HG02610 (cell line): ENCODE measurements at regions not wholly inside any gene's neighbourhood (a gene's known extent, or its start where the extent isn't known, plus 50 kb on each side); places are given as distances from the start of the nearest gene placed in this dataset.
"Not testable (repeated sequence)": the region's sequence is repeated elsewhere in the genome, so short reads cannot be mapped to it uniquely, and the experiment has no call there.

Source experiments
- ATAC-seq: cut with Tn5 transposase; IDR thresholded peaks from one replicate; pipeline ENCODE4 v1.9.1; 2021; ENCODE audit warnings: mild to moderate bottlenecking, moderate library complexity; ENCODE audit not compliant: unreplicated experiment

DNA sequence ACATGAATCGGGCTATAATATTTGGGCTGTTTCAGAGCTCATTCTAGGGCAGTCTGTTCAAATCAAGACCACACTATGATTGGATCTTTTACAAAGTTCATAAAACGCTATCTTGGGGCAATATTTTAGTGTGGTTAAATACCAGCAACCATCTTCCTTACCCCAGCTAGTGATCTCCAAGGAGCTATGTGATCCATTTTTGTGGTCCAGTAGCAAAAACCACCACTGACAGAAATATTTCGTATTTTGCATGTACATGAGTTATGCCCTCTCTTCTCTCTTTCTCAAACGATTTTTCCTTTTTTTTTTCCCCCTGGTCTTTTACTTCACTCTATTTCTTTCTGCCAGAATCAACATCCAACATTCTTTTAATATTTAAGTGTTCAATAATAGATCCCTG lies 280.6 kb upstream of the KITLG start:
- ATAC-seq, result no peak

DNA sequence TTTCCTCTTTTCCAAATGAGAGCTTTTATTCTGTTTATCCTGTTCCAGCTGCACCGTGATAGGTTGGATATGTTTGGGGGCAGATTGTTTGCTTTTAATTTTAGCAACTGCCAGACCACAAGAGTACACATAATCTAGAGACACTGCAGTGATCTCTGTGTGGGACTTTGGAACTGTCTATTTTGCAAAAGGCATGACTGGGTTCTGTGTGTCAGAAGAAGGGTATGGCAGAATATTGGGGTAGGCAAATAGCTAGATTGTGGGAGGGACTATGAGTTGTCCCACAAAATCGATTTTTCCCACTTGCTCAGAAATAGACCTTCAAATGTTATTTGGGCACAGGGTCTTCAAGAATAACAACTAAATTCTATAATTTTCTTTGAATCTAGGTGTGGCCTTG lies 275.9 kb upstream of the KITLG start:
- no peak for ATAC-seq

DNA sequence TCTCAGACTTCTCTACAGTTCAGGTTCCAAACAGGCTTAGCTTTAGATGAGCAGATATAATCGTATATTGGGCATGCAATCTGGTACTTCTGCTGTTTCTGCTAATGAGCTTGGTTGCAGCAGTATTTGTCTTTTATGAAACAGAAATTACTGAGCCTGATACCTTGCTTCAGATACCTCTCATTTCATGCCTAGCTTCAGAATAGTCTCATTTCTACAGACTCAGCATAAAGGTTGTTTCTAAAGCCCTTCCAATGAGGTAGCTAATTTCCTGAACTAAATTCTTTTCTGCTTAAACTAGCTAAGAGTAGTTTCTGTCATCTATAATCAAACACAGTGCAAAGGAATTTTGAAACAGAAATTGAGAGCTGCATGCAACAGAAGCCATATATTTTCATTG lies 275.0 kb upstream of the KITLG start:
- ATAC-seq, result no peak

DNA sequence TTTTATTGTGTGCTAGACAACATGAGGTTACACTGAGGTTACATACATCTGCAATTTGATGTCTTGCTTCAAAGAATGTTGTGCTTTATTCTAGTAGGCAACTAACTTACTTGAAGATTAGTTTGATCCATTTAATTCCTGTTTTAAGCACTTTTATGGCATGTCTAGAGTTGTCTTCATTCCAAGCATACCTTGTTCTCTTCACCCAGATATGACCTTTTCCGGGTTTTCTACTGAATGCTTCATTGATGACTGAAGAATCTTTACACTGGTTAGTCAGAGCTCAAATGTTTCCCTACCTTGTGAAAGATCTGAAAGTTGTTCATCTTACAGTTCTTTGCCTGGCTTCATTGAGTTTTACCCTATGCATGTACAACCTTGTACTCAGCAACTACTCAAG lies 274.0 kb upstream of the KITLG start:
- no peak for ATAC-seq

DNA sequence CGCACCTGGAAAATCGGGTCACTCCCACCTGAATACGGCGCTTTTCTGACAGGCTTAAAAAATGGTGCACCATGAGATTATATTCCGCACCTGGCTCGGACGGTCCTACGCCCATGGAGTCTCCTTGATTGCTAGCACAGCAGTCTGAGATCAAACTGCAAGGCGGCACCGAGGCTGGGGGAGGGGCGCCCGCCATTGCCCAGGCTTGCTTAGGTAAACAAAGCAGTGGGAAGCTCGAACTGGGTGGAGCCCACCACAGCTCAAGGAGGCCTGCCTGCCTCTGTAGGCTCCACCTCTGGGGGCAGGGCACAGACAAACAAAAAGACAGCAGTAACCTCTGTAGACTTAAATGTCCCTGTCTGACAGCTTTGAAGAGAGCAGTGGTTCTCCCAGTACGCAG lies 267.0 kb upstream of the KITLG start:
- not testable (repeated sequence) for ATAC-seq

DNA sequence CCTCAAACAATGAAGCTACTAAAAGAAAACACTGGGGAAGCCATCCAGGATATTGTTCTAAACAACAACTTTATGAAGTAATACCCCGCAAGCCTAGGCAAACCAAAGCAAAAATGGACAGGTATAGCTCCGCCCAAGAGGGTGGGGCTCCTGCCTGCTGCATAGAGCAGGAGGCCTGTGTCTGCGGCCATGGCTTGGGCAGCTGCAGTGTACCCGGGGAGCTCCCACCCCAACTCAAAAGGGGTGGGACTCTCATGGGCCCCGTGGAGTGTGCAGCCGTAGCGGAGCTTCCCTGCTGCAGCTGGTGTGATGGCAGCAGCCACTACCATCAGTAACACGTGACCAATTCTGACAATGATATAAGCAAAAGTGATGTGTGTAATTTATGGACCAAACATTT lies 264.2 kb upstream of the KITLG start:
- ATAC-seq, result no peak

DNA sequence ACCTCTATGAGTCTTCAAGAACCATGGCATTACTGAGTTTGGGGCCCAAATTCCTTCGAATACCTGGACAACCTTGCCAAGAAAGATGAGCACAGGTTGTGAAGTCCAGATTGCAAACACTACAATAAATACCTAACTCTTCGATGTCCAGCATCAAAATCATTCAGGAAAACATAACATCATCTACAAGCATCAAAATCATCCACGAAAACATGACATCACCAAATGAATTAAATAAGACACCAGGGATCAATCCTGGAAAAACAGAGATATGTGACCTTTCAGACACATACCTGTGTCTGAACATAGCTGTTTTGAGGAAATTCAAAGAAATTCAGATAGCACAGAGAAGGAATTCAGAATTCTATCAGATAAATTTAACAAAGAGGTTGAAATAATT lies 262.0 kb upstream of the KITLG start:
- ATAC-seq, result no peak

DNA sequence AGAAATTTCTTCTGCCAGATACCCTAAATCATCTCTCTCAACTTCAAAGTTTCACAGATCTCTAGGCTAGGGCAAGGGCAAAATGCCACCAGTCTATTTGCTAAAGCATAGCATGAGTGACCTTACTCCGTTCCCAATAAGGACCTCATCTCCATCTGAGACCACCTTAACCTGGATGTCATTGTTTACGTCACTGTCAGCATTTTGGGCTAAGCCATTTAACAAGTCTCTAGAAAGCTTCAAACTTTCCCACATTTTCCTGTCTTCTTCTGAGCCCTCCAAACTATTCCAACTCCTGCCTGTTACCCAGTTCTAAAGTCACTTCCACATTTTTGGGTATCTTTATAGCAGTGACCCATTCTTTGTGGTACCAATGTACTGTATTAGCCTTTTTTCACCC lies 259.2 kb upstream of the KITLG start:
- ATAC-seq, result no peak

DNA sequence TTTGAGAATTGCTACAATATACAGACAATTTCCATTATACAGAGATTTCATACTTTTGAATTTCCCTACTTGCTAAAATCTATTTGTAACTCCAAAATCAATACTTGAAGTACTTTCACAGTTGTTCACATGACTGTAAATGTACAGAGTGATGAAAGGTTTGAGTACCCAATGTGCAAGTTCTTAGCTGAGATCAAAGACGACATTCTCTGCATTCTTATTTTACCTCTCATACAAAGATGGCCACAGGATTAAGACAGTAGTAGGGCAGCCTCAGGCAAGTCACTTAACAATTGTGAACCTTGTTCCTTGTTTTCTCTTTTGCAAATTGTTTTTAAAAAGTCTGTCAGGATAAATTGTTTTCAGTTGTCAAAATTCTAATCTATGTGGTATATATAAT lies 255.9 kb upstream of the KITLG start:
- ATAC-seq, result no peak

DNA sequence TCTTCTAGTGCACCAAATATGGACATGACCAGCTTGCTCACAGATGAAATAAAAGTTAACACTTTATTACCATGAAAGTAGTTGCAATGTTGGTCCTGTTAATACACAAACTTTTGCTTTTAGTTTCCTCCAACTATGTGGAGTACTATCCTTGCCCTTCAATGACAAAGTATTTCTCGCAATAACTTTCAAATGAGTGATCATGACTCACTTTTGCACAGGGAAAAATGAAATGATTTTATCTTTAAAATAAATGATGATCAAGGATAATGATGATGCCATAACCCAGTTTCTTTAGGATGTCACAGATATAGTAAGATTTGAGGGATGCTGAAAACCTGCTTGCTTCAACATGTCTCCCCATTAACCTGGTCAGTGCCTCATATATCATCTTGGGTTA lies 254.0 kb upstream of the KITLG start:
- no peak for ATAC-seq

DNA sequence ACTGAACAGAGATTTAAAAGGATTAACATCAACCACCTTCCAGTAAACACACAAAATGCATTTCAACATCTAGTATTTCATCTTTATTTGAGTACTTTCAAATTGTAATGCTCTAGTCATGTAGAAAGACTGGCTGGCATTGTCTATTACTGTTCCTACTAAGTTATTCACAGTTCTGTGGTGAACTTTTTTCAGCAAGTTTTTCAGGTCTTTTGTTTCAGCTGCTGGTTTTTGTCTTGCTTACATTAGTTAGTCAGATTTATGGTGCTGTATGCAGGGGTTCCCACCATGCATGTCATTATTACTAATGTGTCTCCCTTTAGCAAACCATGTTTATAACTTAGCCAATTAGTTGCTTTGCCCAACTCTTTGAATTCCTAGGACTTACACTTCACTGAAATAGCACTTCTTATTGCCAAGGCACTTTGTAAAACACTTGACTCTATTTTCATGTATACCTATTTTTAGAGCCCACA lies 253.4 kb upstream of the KITLG start:
- ATAC-seq, result no peak

DNA sequence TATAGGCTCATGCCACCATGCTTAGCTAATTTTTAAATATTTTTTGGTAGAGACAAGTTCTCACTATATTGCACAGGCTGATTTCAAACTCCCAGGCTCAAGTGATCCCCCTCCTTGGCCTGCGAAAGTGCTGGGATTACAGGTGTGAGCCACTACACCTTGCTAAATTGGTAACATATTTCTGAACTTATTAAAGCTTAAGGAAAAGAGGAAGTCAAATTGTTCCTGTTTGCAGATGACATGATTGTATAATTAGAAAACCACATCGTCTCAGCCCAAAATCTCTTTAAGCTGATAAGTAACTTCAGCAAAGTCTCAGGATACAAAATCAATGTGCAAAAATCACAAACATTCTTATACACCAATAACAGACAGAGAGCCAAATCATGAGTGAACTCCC lies 248.3 kb upstream of the KITLG start:
- not testable (repeated sequence) for ATAC-seq

DNA sequence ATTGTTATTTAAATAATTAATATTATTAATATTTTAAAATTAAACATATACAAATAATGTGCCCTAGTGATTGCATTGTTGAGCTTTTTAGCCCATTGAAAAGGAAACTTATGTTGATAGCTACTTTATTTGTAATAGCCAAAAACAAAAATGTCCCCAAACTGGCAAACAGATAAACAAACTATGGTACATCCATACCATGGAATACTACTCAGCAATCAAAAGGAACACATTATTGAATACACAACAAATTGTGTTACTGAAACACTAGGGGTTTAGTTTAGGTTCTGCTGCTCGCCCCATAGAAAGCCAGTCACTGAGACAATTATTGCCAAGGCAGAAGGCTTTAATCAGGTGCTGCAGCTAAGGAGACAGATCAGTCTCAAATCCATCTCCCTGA lies 239.7 kb upstream of the KITLG start:
- no peak for ATAC-seq

DNA sequence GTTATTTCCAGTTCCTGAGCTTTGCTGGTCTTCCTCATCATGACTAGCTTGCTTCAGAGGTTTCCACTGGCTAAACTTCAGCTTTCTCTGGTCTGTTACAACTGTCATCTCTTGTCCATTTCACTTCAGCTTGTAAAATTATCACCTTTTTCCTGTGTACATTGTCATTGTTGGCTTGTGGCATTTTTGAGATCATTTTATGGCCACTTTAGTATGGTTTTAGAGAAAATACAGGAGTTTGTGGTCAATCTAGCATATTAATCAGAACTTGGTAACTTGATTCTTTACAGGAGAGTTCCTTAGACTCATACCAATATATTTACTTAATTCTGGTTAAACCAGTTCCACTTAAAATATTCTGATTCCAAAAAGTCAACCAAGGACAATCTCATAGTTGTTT lies 235.9 kb upstream of the KITLG start:
- ATAC-seq, result no peak

DNA sequence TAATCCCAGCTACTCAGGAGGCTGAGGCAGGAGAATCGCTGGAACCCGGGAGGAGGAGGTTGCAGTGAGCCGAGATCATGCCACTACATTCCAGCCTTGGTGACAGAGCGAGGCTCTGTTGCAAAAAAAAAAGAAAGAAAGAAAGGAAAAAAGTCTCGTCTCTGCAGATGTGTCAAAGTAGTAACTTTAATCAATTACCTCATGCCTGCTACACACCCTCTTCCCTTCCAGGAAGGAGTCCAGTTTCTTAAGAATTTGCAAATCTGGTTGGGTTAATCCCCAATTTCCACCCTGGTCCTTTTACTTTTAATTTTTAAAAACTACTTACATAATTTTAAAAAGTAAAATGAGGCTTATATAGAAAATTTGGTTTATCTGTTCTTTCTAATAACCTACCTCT lies 234.5 kb upstream of the KITLG start:
- no peak for ATAC-seq

DNA sequence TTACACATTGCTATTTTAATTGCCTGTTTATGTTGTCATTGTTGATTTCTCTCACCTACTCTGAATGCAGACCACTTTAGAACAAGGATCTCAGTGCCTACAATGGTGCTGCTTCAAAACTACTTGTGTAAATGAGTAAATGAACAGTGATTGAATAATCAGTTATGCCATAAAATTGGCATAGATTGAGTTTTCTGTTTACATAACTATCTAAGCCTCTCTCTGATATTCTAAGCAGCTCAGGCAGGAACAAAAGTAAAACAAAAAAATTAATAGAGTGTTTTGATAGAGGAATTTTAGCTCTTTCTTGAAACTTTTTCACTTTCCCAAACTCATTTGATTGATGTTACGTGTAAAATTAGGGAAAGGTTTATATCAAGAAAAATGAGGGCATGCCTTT lies 232.3 kb upstream of the KITLG start:
- no peak for ATAC-seq

DNA sequence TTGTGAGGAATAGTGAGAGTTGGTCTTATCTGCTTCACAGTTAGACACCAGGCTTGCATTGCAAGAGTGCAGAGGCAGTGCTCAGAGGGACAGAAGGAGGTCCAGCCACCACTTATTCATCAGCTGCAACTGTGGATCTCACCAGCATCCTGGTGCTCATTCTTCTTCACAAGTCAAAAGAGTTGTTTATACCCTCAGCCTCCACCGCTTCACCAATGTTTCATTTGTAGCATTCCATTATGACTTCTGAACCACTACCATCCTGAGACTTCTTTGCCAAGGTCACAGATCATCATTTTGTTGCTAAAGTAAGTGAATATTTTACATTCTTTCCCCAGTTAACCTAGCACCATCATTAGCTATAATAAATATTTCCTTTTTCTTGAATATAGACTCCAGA lies 230.5 kb upstream of the KITLG start:
- ATAC-seq, result no peak

DNA sequence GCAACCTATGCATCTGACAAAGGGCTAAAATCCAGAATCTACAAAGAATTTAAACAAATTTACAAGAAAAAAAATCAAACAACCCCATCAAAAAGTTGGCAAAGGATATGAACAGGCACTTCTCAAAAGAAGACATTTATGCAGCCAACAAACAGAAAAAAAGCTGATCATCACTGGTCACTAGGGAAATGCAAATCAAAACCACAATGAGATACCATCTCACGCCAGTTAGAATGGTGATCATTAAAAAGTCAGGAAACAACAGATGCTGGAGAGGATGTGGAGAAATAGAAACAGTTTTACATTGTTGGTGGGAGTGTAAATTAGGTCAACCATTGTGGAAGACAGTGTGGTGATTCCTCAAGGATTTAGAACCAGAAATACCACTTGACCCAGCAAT lies 229.6 kb upstream of the KITLG start:
- not testable (repeated sequence) for ATAC-seq

DNA sequence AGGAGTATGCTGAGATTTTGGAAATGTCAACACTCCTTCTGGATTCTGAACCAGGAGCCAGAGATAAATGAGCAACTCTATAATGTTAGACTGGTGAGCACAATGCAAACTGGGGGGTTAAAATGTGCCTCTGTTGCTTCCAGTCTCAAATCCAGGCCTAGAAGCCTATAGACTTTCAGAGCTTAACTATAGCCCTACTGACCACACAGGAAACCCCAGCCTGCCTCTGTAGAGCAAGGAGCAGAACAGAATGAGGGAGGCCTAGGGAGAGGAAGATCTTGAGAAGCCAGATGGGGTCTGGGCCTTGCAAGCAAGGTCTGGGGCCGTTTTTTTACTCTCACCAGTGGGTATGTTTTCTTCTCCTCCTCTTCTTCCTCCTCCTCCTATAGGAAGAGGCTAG lies 225.4 kb upstream of the KITLG start:
- no peak for ATAC-seq

DNA sequence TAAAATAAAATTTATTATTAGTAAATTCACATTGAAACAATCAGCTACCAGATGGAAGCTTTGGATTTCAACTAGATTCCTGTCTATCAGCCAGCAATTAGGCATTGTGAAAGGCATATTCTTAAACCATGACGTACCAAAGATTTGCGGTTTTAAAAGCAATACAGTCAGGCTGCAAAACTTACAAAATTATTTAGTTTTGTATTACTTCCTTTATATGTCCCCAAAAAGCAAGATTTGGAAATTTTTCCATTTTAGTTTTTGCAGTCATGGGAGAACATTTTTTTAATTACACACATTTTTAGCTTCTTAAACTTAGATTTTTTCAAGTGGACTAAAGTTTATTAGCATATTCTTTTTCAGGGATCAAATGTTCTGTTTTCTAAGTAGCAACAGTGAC lies 225.0 kb upstream of the KITLG start:
- ATAC-seq, result no peak

DNA sequence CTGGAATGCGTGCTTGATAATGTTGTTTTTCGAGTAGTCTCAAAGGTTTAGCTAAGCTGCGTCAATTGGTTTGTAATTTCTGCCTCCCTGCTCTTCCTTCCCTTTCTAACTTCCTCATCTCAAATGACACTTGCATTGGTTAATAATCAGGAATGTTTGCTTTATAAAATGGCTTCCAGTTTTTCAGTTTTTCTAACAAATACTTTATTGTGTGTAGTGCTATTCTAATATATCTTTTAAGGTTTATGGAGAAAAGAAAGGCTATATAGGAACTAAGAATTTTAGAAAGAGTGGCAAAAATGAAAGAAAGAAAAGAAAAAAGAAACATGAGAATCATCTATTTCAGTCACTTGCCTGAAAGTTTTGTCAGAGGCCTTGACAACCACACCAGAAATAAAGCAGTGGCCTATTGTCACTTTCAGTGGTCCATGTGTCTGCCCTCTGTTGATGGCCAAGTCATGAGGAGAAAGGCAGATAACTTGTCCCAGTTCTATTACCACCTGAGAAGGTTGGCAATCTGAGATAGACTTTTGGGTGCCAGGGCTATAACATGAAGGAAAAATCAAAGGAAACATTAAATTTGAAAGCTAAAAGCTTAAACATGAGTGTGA lies 221.9 kb upstream of the KITLG start:
- ATAC-seq, result no peak

DNA sequence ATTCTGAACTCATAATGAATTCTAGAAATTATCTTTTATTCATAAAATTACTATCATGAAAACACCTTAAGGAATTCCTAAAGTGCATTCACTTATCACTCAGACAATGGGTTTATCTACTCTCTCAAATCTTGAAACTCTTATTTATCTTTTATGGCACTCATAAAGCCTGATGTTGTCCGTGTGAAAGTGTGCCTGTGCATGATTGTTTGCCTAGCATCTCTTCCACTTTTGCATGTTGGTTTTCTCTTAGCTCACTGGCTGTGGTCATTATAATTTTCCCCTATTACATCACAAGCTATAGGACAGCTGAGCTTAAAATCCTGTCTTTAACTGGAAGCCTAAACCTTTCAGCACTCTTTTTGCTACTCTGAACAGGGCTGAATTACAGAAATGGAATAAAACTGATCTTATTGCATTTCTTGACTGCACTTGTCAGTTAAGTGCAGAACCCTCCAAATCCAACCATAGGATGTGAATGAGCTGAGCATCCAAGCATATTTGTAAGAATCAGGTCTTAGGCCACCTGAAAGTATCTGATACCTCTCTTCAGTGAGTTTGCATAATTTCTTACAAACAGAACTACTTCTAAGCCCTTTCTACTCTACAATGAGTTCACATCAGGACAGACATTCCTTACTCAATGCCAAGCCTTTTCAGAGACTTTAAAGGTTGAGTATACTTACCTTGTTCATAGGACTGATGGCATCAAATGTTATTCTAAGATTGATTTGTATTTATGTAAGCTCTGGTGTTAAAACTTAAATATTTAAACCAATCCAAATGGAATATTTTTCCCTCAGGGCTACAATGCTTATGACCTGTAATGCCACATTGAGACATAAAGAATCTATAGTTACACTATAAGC lies 221.2 kb upstream of the KITLG start:
- ATAC-seq, result no peak

DNA sequence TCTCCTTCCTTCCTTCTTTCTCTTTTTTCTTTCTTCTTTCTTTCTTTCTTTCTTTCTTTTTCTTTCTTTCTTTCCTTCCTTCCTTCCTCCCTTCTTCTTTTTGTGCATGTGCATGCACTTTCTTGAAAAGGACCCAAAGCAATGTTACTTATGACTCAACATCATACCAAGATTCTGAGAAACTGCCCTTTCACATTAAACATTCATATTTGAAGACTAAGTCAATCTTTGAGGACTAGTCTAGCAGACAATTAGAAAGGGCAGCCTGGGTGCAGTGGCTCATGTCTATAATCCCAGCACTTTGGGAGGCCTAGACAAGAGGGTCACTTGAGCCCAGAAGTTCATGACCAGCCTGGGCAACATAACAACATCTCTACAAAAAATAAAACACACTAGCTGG lies 212.8 kb upstream of the KITLG start:
- ATAC-seq, result no peak
